ENCODE measurements at regions not wholly inside any gene's neighbourhood (a gene's known extent, or its start where the extent isn't known, plus 50 kb on each side); places are given as distances from the start of the nearest gene placed in this dataset.

GRCh38 chr1:67963263-67963662, 87.2 kb downstream of the DIRAS3 start:
- Mint-ChIP-seq H3K27ac (no peak overlapping the region), H3K27me3 (ENCODE audit: low read depth) (no peaks in the 10 kb centered on the region), H3K9me3 (peaks cover 18% of the 10 kb centered on the region), H3K4me1 (ENCODE audit: low read depth) (no peaks in the 10 kb centered on the region), H3K36me3 (ENCODE audit: low read depth) (no peaks in the 10 kb centered on the region), H3K4me3 (no peak overlapping the region)
- no peak for DNase-seq
- CTCF ChIA-PET: no interaction called here
- intact Hi-C loops (cut with micrococcal nuclease): no loop called here

GRCh38 chr1:67960766-67961165, 89.7 kb downstream of the DIRAS3 start:
- H3K4me3 Mint-ChIP-seq: no peak overlapping the region
- no peaks in the 10 kb centered on the region for H3K36me3 Mint-ChIP-seq (ENCODE audit: low read depth)
- no peaks in the 10 kb centered on the region for H3K4me1 Mint-ChIP-seq (ENCODE audit: low read depth)
- intact Hi-C loops (cut with micrococcal nuclease): no loop called here
- DNase-seq: no peak
- peaks cover 18% of the 10 kb centered on the region for H3K9me3 Mint-ChIP-seq
- no peak overlapping the region for H3K27ac Mint-ChIP-seq
- CTCF ChIA-PET: no interaction called here
- no peaks in the 10 kb centered on the region for H3K27me3 Mint-ChIP-seq (ENCODE audit: low read depth)

- Mint-ChIP-seq H3K9me3 (peaks cover 11% of the 10 kb centered on the region), H3K27ac (no peak overlapping the region), H3K4me1 (ENCODE audit: low read depth) (no peaks in the 10 kb centered on the region), H3K27me3 (ENCODE audit: low read depth) (peaks cover 7% of the 10 kb centered on the region), H3K4me3 (no peak overlapping the region), H3K36me3 (ENCODE audit: low read depth) (no peaks in the 10 kb centered on the region)
- CTCF ChIA-PET: no interaction called here
- intact Hi-C loops (cut with micrococcal nuclease): no loop called here
- no peak for DNase-seq
Observed at GRCh38 chr1:67958472-67958871, 92.0 kb downstream of the DIRAS3 start.

GRCh38 chr1:67957066-67957465, 93.4 kb downstream of the DIRAS3 start:
- H3K27me3 Mint-ChIP-seq (ENCODE audit: low read depth): peaks cover 7% of the 10 kb centered on the region
- H3K4me3 Mint-ChIP-seq: no peak overlapping the region
- H3K9me3 Mint-ChIP-seq: no peaks in the 10 kb centered on the region
- no peaks in the 10 kb centered on the region for H3K4me1 Mint-ChIP-seq (ENCODE audit: low read depth)
- H3K36me3 Mint-ChIP-seq (ENCODE audit: low read depth): no peaks in the 10 kb centered on the region
- intact Hi-C loops (cut with micrococcal nuclease): no loop called here
- DNase-seq: no peak
- H3K27ac Mint-ChIP-seq: no peak overlapping the region
- CTCF ChIA-PET: no interaction called here

GRCh38 chr1:67956116-67956515, 94.3 kb downstream of the DIRAS3 start:
- CTCF ChIA-PET: no interaction called here
- no peak overlapping the region for H3K4me3 Mint-ChIP-seq
- DNase-seq: no peak
- intact Hi-C loops (cut with micrococcal nuclease): no loop called here
- H3K27me3 Mint-ChIP-seq (ENCODE audit: low read depth): peaks cover 8% of the 10 kb centered on the region
- H3K27ac Mint-ChIP-seq: no peak overlapping the region
- no peaks in the 10 kb centered on the region for H3K9me3 Mint-ChIP-seq
- no peaks in the 10 kb centered on the region for H3K36me3 Mint-ChIP-seq (ENCODE audit: low read depth)
- no peaks in the 10 kb centered on the region for H3K4me1 Mint-ChIP-seq (ENCODE audit: low read depth)

GRCh38 chr1:67955591-67955990, 94.8 kb downstream of the DIRAS3 start:
- Mint-ChIP-seq H3K9me3 (no peaks in the 10 kb centered on the region), H3K27ac (no peak overlapping the region), H3K4me1 (ENCODE audit: low read depth) (no peaks in the 10 kb centered on the region), H3K4me3 (no peak overlapping the region), H3K36me3 (ENCODE audit: low read depth) (no peaks in the 10 kb centered on the region), H3K27me3 (ENCODE audit: low read depth) (peaks cover 8% of the 10 kb centered on the region)
- CTCF ChIA-PET: no interaction called here
- no peak for DNase-seq
- intact Hi-C loops (cut with micrococcal nuclease): no loop called here

- Mint-ChIP-seq H3K4me3 (no peak overlapping the region), H3K4me1 (ENCODE audit: low read depth) (no peaks in the 10 kb centered on the region), H3K9me3 (no peaks in the 10 kb centered on the region), H3K27ac (no peak overlapping the region), H3K36me3 (ENCODE audit: low read depth) (no peaks in the 10 kb centered on the region), H3K27me3 (ENCODE audit: low read depth) (peaks cover 8% of the 10 kb centered on the region)
- DNase-seq: no peak
- CTCF ChIA-PET: no interaction called here
- intact Hi-C loops (cut with micrococcal nuclease): no loop called here
Observed at GRCh38 chr1:67953301-67953700, 97.1 kb downstream of the DIRAS3 start.

GRCh38 chr1:67952071-67952470, 98.4 kb downstream of the DIRAS3 start:
- intact Hi-C loops (cut with micrococcal nuclease): no loop called here
- peaks cover 8% of the 10 kb centered on the region for H3K27me3 Mint-ChIP-seq (ENCODE audit: low read depth)
- no peaks in the 10 kb centered on the region for H3K36me3 Mint-ChIP-seq (ENCODE audit: low read depth)
- H3K4me3 Mint-ChIP-seq: no peak overlapping the region
- H3K4me1 Mint-ChIP-seq (ENCODE audit: low read depth): no peaks in the 10 kb centered on the region
- H3K27ac Mint-ChIP-seq: no peak overlapping the region
- CTCF ChIA-PET: no interaction called here
- H3K9me3 Mint-ChIP-seq: no peaks in the 10 kb centered on the region
- no peak for DNase-seq

- no peak overlapping the region for H3K27ac Mint-ChIP-seq
- H3K4me3 Mint-ChIP-seq: no peak overlapping the region
- intact Hi-C loops (cut with micrococcal nuclease): no loop called here
- H3K36me3 Mint-ChIP-seq (ENCODE audit: low read depth): no peaks in the 10 kb centered on the region
- CTCF ChIA-PET: no interaction called here
- DNase-seq: no peak
- H3K4me1 Mint-ChIP-seq (ENCODE audit: low read depth): no peaks in the 10 kb centered on the region
- H3K27me3 Mint-ChIP-seq (ENCODE audit: low read depth): peaks cover 8% of the 10 kb centered on the region
- H3K9me3 Mint-ChIP-seq: no peaks in the 10 kb centered on the region
Observed at GRCh38 chr1:67951014-67951413, 99.4 kb downstream of the DIRAS3 start.

GRCh38 chr1:67948151-67949080, 102.0 kb downstream of the DIRAS3 start:
- H3K36me3 Mint-ChIP-seq (ENCODE audit: low read depth): no peaks in the 10 kb centered on the region
- no peak overlapping the region for H3K4me3 Mint-ChIP-seq
- no peaks in the 10 kb centered on the region for H3K4me1 Mint-ChIP-seq (ENCODE audit: low read depth)
- H3K27me3 Mint-ChIP-seq (ENCODE audit: low read depth): peaks cover 2% of the 10 kb centered on the region
- H3K27ac Mint-ChIP-seq: no peak overlapping the region
- intact Hi-C loops (cut with micrococcal nuclease): no loop called here
- H3K9me3 Mint-ChIP-seq: no peaks in the 10 kb centered on the region
- CTCF ChIA-PET: interaction anchor here (0.6 kb wide), 1 partner anchor 560 kb away, joined by 3 read pairs; no protein-coding TSS in a partner anchor
- no peak for DNase-seq

- Mint-ChIP-seq H3K36me3 (ENCODE audit: low read depth) (no peaks in the 10 kb centered on the region), H3K4me1 (ENCODE audit: low read depth) (no peaks in the 10 kb centered on the region), H3K27me3 (ENCODE audit: low read depth) (peaks cover 2% of the 10 kb centered on the region), H3K27ac (no peak overlapping the region), H3K9me3 (no peaks in the 10 kb centered on the region), H3K4me3 (no peak overlapping the region)
- CTCF ChIA-PET: no interaction called here
- DNase-seq: no peak
- intact Hi-C loops (cut with micrococcal nuclease): no loop called here
Observed at GRCh38 chr1:67947114-67947513, 103.3 kb downstream of the DIRAS3 start.

GRCh38 chr1:67945733-67946374, 104.6 kb downstream of the DIRAS3 start:
- Mint-ChIP-seq H3K27me3 (ENCODE audit: low read depth) (no peaks in the 10 kb centered on the region), H3K4me3 (no peak overlapping the region), H3K9me3 (no peaks in the 10 kb centered on the region), H3K36me3 (ENCODE audit: low read depth) (no peaks in the 10 kb centered on the region), H3K4me1 (ENCODE audit: low read depth) (no peaks in the 10 kb centered on the region), H3K27ac (no peak overlapping the region)
- CTCF ChIA-PET: interaction anchor here (0.6 kb wide), 2 partner anchors 11 to 409 kb away, joined by 3 to 7 read pairs; no protein-coding TSS in a partner anchor
- DNase-seq: no peak
- intact Hi-C loops (cut with micrococcal nuclease): no loop called here

GRCh38 chr1:67942274-67942673, 108.2 kb downstream of the DIRAS3 start:
- no peaks in the 10 kb centered on the region for H3K36me3 Mint-ChIP-seq (ENCODE audit: low read depth)
- no peaks in the 10 kb centered on the region for H3K9me3 Mint-ChIP-seq
- intact Hi-C loops (cut with micrococcal nuclease): no loop called here
- CTCF ChIA-PET: no interaction called here
- no peak overlapping the region for H3K27ac Mint-ChIP-seq
- no peak overlapping the region for H3K4me3 Mint-ChIP-seq
- no peaks in the 10 kb centered on the region for H3K4me1 Mint-ChIP-seq (ENCODE audit: low read depth)
- no peaks in the 10 kb centered on the region for H3K27me3 Mint-ChIP-seq (ENCODE audit: low read depth)
- DNase-seq: no peak
